ENCODE measurements at regions not wholly inside any gene's neighbourhood (a gene's known extent, or its start where the extent isn't known, plus 50 kb on each side); places are given as distances from the start of the nearest gene placed in this dataset.

GRCh38 chr6:21845018-21845417 is 251.5 kb downstream of the SOX4 start:
- H3K4me1 ChIP-seq (ENCODE audit: insufficient read depth, poor library complexity, severe bottlenecking), result peaks cover 13% of the 10 kb centered on the region
- no peak overlapping the region for H3K27ac ChIP-seq (ENCODE audit: poor library complexity, severe bottlenecking)
- H3K27me3 ChIP-seq (ENCODE audit: insufficient read depth, poor library complexity, severe bottlenecking), result no peaks in the 10 kb centered on the region
- DNase-seq (ENCODE audit: low spot score), result no peak
- no peak for TF ChIP-seq CTCF (IDR thresholded peaks at IDR 0.05; ENCODE audit: poor library complexity, severe bottlenecking)
- H3K36me3 ChIP-seq (ENCODE audit: low read depth), result no peaks in the 10 kb centered on the region
- H3K9me3 ChIP-seq (ENCODE audit: severe bottlenecking), result no peaks in the 10 kb centered on the region
- H3K4me3 ChIP-seq (ENCODE audit: severe bottlenecking), result no peak overlapping the region
- no peak for ATAC-seq (ENCODE audit: low read depth)

- no peaks in the 10 kb centered on the region for H3K9me3 ChIP-seq (ENCODE audit: severe bottlenecking)
- H3K36me3 ChIP-seq (ENCODE audit: low read depth), result no peaks in the 10 kb centered on the region
- no peak overlapping the region for H3K27ac ChIP-seq (ENCODE audit: poor library complexity, severe bottlenecking)
- peaks cover 7% of the 10 kb centered on the region for H3K4me1 ChIP-seq (ENCODE audit: insufficient read depth, poor library complexity, severe bottlenecking)
- no peaks in the 10 kb centered on the region for H3K27me3 ChIP-seq (ENCODE audit: insufficient read depth, poor library complexity, severe bottlenecking)
- no peak for TF ChIP-seq CTCF (IDR thresholded peaks at IDR 0.05; ENCODE audit: poor library complexity, severe bottlenecking)
- no peak for DNase-seq (ENCODE audit: low spot score)
- no peak overlapping the region for H3K4me3 ChIP-seq (ENCODE audit: severe bottlenecking)
- ATAC-seq (ENCODE audit: low read depth), result no peak
Observed at GRCh38 chr6:21845439-21846140, 252.0 kb downstream of the SOX4 start.

- Histone ChIP-seq H3K27ac (ENCODE audit: poor library complexity, severe bottlenecking) (no peak overlapping the region), H3K27me3 (ENCODE audit: insufficient read depth, poor library complexity, severe bottlenecking) (no peaks in the 10 kb centered on the region), H3K9me3 (ENCODE audit: severe bottlenecking) (no peaks in the 10 kb centered on the region), H3K4me1 (ENCODE audit: insufficient read depth, poor library complexity, severe bottlenecking) (no peaks in the 10 kb centered on the region), H3K36me3 (ENCODE audit: low read depth) (no peaks in the 10 kb centered on the region), H3K4me3 (ENCODE audit: severe bottlenecking) (no peak overlapping the region)
- TF ChIP-seq CTCF (IDR thresholded peaks at IDR 0.05; ENCODE audit: poor library complexity, severe bottlenecking), result no peak
- DNase-seq (ENCODE audit: low spot score) (no peak), ATAC-seq (ENCODE audit: low read depth) (no peak)
Observed at GRCh38 chr6:21846541-21847451, 253.2 kb downstream of the SOX4 start.

GRCh38 chr6:21847711-21848480 is 254.3 kb downstream of the SOX4 start:
- H3K4me1 ChIP-seq (ENCODE audit: insufficient read depth, poor library complexity, severe bottlenecking), result no peaks in the 10 kb centered on the region
- TF ChIP-seq CTCF (IDR thresholded peaks at IDR 0.05; ENCODE audit: poor library complexity, severe bottlenecking), result no peak
- H3K4me3 ChIP-seq (ENCODE audit: severe bottlenecking), result no peak overlapping the region
- H3K9me3 ChIP-seq (ENCODE audit: severe bottlenecking), result no peaks in the 10 kb centered on the region
- ATAC-seq (ENCODE audit: low read depth) (no peak), DNase-seq (ENCODE audit: low spot score) (no peak)
- H3K27ac ChIP-seq (ENCODE audit: poor library complexity, severe bottlenecking), result no peak overlapping the region
- no peaks in the 10 kb centered on the region for H3K36me3 ChIP-seq (ENCODE audit: low read depth)
- no peaks in the 10 kb centered on the region for H3K27me3 ChIP-seq (ENCODE audit: insufficient read depth, poor library complexity, severe bottlenecking)

Data from RWPE2 (cell line).